ENCODE measurements at regions not wholly inside any gene's neighbourhood (a gene's known extent, or its start where the extent isn't known, plus 50 kb on each side); places are given as distances from the start of the nearest gene placed in this dataset.

DNA sequence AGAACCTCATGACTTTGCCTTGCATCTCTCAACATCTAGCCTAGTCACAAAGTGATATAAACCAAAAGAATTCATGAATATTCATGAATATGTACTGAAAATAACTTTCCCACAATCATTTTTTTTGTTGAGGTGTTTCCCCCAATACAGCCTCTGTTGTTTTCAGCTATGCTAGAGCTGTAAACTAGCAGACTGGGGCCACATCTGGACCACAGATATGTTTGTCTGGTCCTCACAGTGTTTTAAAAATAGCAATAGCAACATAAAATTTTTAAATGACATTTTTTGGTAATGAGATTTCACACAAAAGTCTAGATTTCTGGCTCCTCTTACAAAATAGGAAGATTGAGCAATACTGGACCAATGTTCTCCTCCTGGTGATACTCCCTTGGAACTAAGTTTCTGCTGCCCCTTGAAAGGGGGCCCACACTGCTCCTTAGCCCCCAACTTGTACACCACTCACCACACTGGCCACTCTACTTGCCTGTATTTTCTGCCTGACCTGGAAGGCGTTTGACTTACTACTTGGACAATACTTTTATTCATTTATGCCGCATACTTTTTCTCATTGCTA lies 81.2 kb downstream of the BMP4 start:
- Histone ChIP-seq H3K36me3 (no peaks in the 10 kb centered on the region), H3K4me3 (no peak overlapping the region), H3K27ac (no peak overlapping the region), H3K27me3 (replicated peaks; ENCODE audit: insufficient read depth) (no peaks in the 10 kb centered on the region), H3K4me1 (ENCODE audit: control insufficient read depth in 1 of 2, low read depth in 2 of 2) (peaks cover 9 to 11% of the 10 kb centered on the region in 2 donors), H3K9me3 (no peaks in the 10 kb centered on the region)
- TF ChIP-seq CTCF (IDR thresholded peaks at IDR 0.05) = no peak
- ATAC-seq (ENCODE audit: insufficient number of reproducible peaks, low FRiP score, low read depth) (no peak), DNase-seq (ENCODE audit: low spot score) (no peak)

DNA sequence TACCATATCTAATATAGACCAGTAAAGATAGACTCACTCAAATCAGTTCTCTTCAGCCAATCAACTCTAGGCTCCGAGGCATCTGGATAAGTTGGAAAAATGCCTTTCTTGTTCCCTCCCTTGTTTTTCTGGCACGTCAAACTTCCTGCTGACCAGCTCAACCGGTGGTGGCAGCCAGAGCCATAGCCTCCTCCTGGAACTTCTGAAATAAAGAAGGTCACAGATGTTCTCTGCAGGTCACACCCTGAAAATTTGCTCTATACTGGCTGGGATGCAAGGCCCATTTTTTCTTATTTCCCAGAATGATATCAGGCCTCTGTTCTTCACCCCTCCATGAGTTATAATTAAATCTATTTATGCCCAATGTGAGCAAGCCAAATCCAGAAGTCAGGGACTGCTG lies 81.9 kb downstream of the BMP4 start:
- no peaks in the 10 kb centered on the region for H3K9me3 ChIP-seq
- no peak overlapping the region for H3K27ac ChIP-seq
- H3K27me3 ChIP-seq (replicated peaks; ENCODE audit: insufficient read depth) = no peaks in the 10 kb centered on the region
- DNase-seq (ENCODE audit: low spot score) = no peak
- H3K36me3 ChIP-seq = no peaks in the 10 kb centered on the region
- no peak for ATAC-seq (ENCODE audit: insufficient number of reproducible peaks, low FRiP score, low read depth)
- no peak for TF ChIP-seq CTCF (IDR thresholded peaks at IDR 0.05)
- H3K4me3 ChIP-seq = no peak overlapping the region
- H3K4me1 ChIP-seq (ENCODE audit: control insufficient read depth in 1 of 2, low read depth in 2 of 2) = peaks cover 9 to 11% of the 10 kb centered on the region in 2 donors

DNA sequence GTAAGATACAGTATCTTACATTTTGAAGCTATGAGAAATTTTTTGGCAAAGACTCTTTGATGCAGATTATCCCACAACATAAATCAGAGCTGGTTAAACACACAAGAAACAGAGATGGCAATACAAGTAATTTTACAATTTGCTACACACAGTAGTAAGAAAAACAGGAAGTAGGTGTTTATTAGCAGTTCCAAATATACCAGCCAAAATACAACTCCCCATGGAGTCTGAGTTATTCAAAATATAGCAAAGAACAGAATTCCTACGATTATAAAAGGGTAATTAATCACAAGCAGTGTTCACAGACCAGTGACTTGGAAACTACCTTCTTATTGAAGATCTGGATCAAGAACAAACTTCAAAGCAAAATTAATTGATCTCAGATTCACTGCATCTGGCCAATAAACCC lies 83.9 kb downstream of the BMP4 start:
- H3K27me3 ChIP-seq (replicated peaks; ENCODE audit: insufficient read depth) = no peaks in the 10 kb centered on the region
- ATAC-seq (ENCODE audit: insufficient number of reproducible peaks, low FRiP score, low read depth) (no peak), DNase-seq (ENCODE audit: low spot score) (no peak)
- TF ChIP-seq CTCF (IDR thresholded peaks at IDR 0.05) = no peak
- H3K27ac ChIP-seq = no peak overlapping the region
- no peak overlapping the region for H3K4me3 ChIP-seq
- H3K36me3 ChIP-seq = no peaks in the 10 kb centered on the region
- peaks cover 9 to 11% of the 10 kb centered on the region in 2 donors for H3K4me1 ChIP-seq (ENCODE audit: control insufficient read depth in 1 of 2, low read depth in 2 of 2)
- H3K9me3 ChIP-seq = no peaks in the 10 kb centered on the region

DNA sequence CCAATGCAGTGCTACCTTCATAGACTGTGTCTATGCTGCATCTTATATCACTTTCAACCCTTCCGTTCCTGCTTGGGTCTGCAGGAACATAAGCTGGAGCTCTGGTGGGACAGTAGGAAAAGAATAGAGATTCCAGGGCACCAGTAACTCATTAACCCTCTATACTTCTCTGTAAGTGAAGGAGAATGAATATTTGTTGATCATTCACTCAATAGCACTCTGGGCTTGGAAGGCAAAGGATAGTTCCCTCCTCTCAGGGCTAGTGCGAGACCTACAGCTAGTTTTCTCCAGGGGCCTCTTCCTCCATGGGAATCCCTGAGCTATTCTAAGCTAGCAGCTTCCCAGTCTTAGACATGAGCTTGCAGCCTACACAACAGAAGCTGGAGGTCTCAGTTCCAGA lies 84.7 kb downstream of the BMP4 start:
- no peak for TF ChIP-seq CTCF (IDR thresholded peaks at IDR 0.05)
- ATAC-seq (ENCODE audit: insufficient number of reproducible peaks, low FRiP score, low read depth) = no peak

GRCh38 chr14:53871011-53871410 lies 85.6 kb downstream of the BMP4 start:
- no peaks in the 10 kb centered on the region for H3K9me3 ChIP-seq
- no peaks in the 10 kb centered on the region for H3K36me3 ChIP-seq
- H3K4me1 ChIP-seq (ENCODE audit: control insufficient read depth in 1 of 2, low read depth in 2 of 2) = peaks cover 9 to 11% of the 10 kb centered on the region in 2 donors
- no peak overlapping the region for H3K4me3 ChIP-seq
- no peak overlapping the region for H3K27ac ChIP-seq
- TF ChIP-seq CTCF (IDR thresholded peaks at IDR 0.05) = no peak
- H3K27me3 ChIP-seq (replicated peaks; ENCODE audit: insufficient read depth) = no peaks in the 10 kb centered on the region
- DNase-seq (ENCODE audit: low spot score) (no peak), ATAC-seq (ENCODE audit: insufficient number of reproducible peaks, low FRiP score, low read depth) (no peak)

More for the DNA sequence above, 84.7 kb downstream of the BMP4 start:
- no peaks in the 10 kb centered on the region for H3K27me3 ChIP-seq (replicated peaks; ENCODE audit: insufficient read depth)
- DNase-seq (ENCODE audit: low spot score) = no peak
- no peak overlapping the region for H3K4me3 ChIP-seq
- no peaks in the 10 kb centered on the region for H3K36me3 ChIP-seq
- H3K27ac ChIP-seq = no peak overlapping the region
- peaks cover 9 to 11% of the 10 kb centered on the region in 2 donors for H3K4me1 ChIP-seq (ENCODE audit: control insufficient read depth in 1 of 2, low read depth in 2 of 2)
- no peaks in the 10 kb centered on the region for H3K9me3 ChIP-seq
